ENCODE measurements at regions not wholly inside any gene's neighbourhood (a gene's known extent, or its start where the extent isn't known, plus 50 kb on each side); places are given as distances from the start of the nearest gene placed in this dataset.

- no TSS peak for BruUV-seq (replicated peaks)
- Histone ChIP-seq H3K9me3 (no peaks in the 10 kb centered on the region), H3K27me3 (replicated peaks; ENCODE audit: control insufficient read depth, insufficient read depth, low read length) (no peaks in the 10 kb centered on the region), H3K4me3 (ENCODE audit: low read depth, low read length) (no peak overlapping the region), H3K36me3 (ENCODE audit: control insufficient read depth, insufficient read depth, low read length) (no peaks in the 10 kb centered on the region), H3K4me1 (no peaks in the 10 kb centered on the region)
- ChIA-PET CTCF (no interaction called here), POLR2A (no interaction called here)
- Mint-ChIP-seq H3K36me3 (ENCODE audit: insufficient read depth, unreplicated experiment) (no peaks in the 10 kb centered on the region), H3K4me3 (ENCODE audit: unreplicated experiment) (no peak overlapping the region), H3K4me1 (ENCODE audit: low read depth, unreplicated experiment) (no peaks in the 10 kb centered on the region), H3K27ac (ENCODE audit: unreplicated experiment) (no peak overlapping the region), H3K9me3 (ENCODE audit: unreplicated experiment) (no peaks in the 10 kb centered on the region), H3K27me3 (ENCODE audit: insufficient read depth, unreplicated experiment) (no peaks in the 10 kb centered on the region)
- TF ChIP-seq CTCF (IDR thresholded peaks at IDR 0.05; ENCODE audit: insufficient read depth in 1 of 2, low read depth in 1 of 2, low read length in 1 of 2, severe bottlenecking in 1 of 2, unreplicated experiment in 1 of 2): no peak
- no peak for DNase-seq
- intact Hi-C loops (cut with micrococcal nuclease; ENCODE audit: unreplicated experiment): no loop called here
Measured at GRCh38 chr12:67508830-67509229, 139.7 kb upstream of the DYRK2 start.

GRCh38 chr12:67509666-67510386 is 138.7 kb upstream of the DYRK2 start:
- no peak for TF ChIP-seq CTCF (IDR thresholded peaks at IDR 0.05; ENCODE audit: insufficient read depth in 1 of 2, low read depth in 1 of 2, low read length in 1 of 2, severe bottlenecking in 1 of 2, unreplicated experiment in 1 of 2)
- Histone ChIP-seq H3K4me1 (no peaks in the 10 kb centered on the region), H3K36me3 (ENCODE audit: control insufficient read depth, insufficient read depth, low read length) (no peaks in the 10 kb centered on the region), H3K9me3 (no peaks in the 10 kb centered on the region), H3K4me3 (ENCODE audit: low read depth, low read length) (no peak overlapping the region), H3K27me3 (replicated peaks; ENCODE audit: control insufficient read depth, insufficient read depth, low read length) (no peaks in the 10 kb centered on the region)
- BruUV-seq (replicated peaks): no TSS peak
- Mint-ChIP-seq H3K4me1 (ENCODE audit: low read depth, unreplicated experiment) (no peaks in the 10 kb centered on the region), H3K9me3 (ENCODE audit: unreplicated experiment) (no peaks in the 10 kb centered on the region), H3K4me3 (ENCODE audit: unreplicated experiment) (no peak overlapping the region), H3K27ac (ENCODE audit: unreplicated experiment) (no peak overlapping the region), H3K27me3 (ENCODE audit: insufficient read depth, unreplicated experiment) (peaks cover under 1% of the 10 kb centered on the region), H3K36me3 (ENCODE audit: insufficient read depth, unreplicated experiment) (no peaks in the 10 kb centered on the region)
- intact Hi-C loops (cut with micrococcal nuclease; ENCODE audit: unreplicated experiment): no loop called here
- CTCF ChIA-PET: no interaction called here
- DNase-seq: no peak
- POLR2A ChIA-PET: no interaction called here

- no TSS peak for BruUV-seq (replicated peaks)
- H3K36me3 Mint-ChIP-seq (ENCODE audit: insufficient read depth, unreplicated experiment): no peaks in the 10 kb centered on the region
- no peak for TF ChIP-seq CTCF (IDR thresholded peaks at IDR 0.05; ENCODE audit: insufficient read depth in 1 of 2, low read depth in 1 of 2, low read length in 1 of 2, severe bottlenecking in 1 of 2, unreplicated experiment in 1 of 2)
- Histone ChIP-seq H3K36me3 (ENCODE audit: control insufficient read depth, insufficient read depth, low read length) (no peaks in the 10 kb centered on the region), H3K4me3 (ENCODE audit: low read depth, low read length) (no peak overlapping the region), H3K9me3 (no peaks in the 10 kb centered on the region), H3K4me1 (no peaks in the 10 kb centered on the region), H3K27me3 (replicated peaks; ENCODE audit: control insufficient read depth, insufficient read depth, low read length) (no peaks in the 10 kb centered on the region)
- H3K9me3 Mint-ChIP-seq (ENCODE audit: unreplicated experiment): no peaks in the 10 kb centered on the region
- no peak overlapping the region for H3K27ac Mint-ChIP-seq (ENCODE audit: unreplicated experiment)
- no peak for DNase-seq
- ChIA-PET CTCF (no interaction called here), POLR2A (no interaction called here)
- peaks cover 4% of the 10 kb centered on the region for H3K27me3 Mint-ChIP-seq (ENCODE audit: insufficient read depth, unreplicated experiment)
- intact Hi-C loops (cut with micrococcal nuclease; ENCODE audit: unreplicated experiment): no loop called here
- H3K4me3 Mint-ChIP-seq (ENCODE audit: unreplicated experiment): no peak overlapping the region
- no peaks in the 10 kb centered on the region for H3K4me1 Mint-ChIP-seq (ENCODE audit: low read depth, unreplicated experiment)
Measured at GRCh38 chr12:67512061-67512460, 136.5 kb upstream of the DYRK2 start.

Data from Caco-2 (cell line).